Ureter (tissue), 1 donor: ENCODE measurements at regions not wholly inside any gene's neighbourhood (a gene's known extent, or its start where the extent isn't known, plus 50 kb on each side); places are given as distances from the start of the nearest gene placed in this dataset.
"Not testable (repeated sequence)": the region's sequence is repeated elsewhere in the genome, so short reads cannot be mapped to it uniquely, and the experiment has no call there.

Source experiments
- DNase-seq: peaks from one replicate; pipeline ENCODE4 v3.0.0-alpha.2; 2020; ENCODE audit warnings: low spot score
- donor health status: DM: yes; HTN: yes; CAD: no.

DNA sequence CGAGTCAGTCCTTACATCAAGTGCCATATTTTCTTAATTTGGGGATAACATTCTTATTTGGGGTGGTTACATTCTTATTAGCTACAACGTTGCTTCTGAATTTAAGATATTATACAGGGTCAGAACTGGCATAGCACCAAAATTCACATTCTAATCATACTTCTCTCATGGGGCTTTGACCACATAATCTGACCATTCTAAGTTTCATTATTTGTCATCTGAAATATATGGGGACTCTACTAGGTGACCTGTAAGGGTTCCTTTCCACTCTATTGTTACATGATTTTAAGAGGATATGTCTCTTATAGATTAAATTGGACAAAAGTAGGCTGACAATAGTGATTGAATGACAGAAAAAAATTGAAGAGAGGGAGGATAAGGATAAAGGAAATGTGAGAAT is 536.5 kb downstream of the KCTD12 start:
- no peak for DNase-seq

DNA sequence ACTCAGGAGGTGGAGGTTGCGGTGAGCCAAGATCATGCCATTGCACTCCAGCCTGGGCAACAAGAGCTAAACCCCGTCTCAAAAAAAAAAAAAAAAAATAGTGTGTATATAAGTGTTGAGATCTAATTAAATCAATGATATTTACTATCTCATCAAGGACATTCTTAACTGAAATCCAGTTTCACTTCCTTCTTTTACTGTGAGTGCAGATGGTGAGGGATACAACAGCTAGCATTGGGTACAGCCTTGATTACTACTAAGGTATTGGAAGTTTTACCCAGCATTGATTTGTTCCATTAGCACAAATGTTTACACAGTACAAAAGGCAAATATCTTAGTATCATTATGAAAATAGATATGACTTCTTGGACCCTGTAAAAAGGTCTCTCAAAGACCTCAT is 546.6 kb downstream of the KCTD12 start:
- DNase-seq, result no peak

DNA sequence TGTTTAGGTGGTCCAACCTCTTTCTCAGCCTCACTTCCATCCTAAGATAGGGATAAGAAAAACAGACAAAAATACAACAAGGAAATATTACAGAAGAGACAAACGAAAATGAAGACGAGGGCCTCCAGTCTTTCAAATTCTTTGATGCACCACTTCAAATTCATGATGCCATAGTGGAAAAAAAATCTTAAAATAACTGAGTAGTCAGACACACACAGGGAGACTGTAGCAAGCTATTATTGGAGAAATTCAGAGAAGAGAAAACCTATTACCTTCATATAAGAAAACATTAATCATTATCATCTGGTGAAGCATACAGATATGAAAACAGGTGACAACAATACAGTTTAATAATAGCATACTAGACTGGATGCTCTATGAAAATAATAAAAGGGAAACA is 548.2 kb downstream of the KCTD12 start:
- DNase-seq, result no peak

DNA sequence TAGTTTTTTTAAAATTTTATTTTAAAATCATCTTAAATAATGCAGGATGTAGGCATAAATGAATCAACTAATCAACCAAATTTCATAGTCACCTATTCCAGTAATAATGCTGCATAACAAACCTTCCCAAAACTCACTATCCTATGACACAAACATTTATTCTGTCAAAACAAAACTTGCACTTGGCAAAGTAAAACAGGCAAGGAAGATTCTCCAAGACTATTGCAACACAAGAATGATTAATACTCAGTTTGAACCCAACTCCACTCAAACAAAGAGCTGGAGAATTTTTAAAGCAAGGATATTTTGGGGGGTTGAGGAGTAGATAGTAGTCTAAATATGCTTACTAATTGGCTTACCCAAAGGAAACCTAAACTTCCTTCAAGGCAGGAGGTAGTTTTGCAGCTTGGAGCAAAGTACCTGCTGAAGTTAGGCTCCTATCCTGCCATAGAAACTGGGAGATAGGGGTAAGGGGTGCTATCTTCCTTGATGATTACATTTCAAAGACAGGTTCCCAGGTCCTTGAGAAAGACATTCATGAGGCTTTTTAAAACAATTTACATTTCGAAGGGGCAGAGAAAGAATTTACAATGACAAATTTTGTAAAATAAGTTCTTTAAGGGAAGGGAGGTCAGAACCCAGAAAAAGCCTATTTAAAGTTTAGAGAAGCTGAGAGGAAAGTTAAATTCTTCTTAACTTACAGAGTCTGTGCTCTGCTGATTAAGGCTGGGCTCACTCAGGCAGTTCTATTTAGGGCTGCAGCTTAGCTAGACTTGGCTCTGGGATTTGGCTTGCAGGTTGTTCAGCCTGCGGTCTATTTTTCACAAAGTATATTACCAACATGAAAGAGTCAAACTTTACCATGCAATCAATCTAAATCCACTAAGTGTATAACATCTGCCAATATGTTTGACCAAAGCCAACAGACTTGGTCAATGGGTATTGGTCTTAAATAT is 549.0 kb downstream of the KCTD12 start:
- no peak for DNase-seq

DNA sequence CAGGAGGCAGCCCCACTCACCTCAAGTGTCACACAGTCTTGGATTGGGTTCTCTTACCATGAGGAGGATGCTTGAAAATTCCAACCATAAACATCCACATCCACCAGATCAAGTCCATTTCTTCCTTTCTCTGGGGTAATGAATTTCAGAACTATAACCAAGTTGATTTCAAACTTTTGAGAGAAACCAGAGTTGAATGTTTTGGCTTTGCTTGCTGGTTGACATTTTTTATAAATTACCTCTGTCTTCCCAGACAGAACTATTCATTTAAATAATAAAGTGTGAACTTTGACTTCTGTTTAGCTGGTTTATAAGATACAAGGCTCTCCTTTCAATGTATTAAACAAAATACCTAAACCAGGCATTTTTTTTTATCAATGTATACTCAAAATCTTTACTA is 550.7 kb downstream of the KCTD12 start:
- no peak for DNase-seq

DNA sequence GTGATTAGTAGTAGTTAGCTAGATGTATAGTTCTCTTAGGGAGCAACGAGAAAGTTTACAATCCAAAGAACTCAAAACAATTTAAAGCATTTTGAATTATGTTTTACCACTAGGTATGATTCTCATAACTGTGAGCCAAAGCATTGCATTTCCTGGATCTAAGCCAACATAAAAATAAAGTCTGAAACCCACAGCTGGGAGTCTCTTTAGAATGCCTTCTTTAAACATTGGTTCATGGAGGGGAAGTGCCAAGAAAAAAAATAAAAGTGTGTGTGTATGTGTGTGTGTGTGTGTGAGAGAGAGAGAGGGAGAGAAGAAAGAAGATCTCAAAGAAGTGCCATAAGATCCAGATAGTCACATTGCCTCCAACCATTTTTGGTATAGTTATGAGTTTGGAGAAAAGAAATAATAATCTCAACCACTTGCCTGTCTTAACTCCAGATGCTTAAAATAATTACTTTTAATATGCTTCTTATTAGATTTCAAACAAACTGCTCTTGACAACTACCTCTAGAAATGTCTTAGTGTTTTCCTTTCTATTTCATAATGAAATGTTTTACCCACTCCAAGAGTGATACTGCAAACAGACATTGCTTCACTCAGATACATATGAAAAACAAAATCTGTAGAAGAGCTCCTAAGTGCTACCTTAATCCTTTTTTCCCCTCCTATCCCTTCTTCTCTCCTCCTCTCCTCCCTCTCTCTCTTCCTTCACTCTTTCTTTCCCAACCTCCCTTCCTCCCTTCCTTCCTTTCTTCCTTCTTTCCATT is 554.1 kb downstream of the KCTD12 start:
- DNase-seq, result no peak

DNA sequence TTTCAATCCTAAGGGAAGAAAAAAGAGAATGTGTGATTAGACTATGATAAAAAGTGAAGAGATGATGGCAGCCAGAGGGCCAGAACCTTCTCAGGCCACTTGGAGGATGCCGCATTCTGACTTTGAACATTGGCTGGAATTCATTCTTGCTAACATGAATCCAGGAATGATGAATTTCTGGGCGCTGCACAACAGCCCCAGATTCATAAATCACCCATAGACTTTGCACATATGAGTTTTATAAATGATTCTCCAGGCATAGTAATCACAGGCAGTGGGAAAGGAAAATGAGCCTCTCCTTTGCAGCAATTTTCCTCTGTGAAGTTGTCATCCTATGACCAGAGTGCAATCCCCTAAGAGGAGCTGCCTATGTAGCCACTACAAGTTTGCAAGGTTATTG is 555.4 kb downstream of the KCTD12 start:
- no peak for DNase-seq

DNA sequence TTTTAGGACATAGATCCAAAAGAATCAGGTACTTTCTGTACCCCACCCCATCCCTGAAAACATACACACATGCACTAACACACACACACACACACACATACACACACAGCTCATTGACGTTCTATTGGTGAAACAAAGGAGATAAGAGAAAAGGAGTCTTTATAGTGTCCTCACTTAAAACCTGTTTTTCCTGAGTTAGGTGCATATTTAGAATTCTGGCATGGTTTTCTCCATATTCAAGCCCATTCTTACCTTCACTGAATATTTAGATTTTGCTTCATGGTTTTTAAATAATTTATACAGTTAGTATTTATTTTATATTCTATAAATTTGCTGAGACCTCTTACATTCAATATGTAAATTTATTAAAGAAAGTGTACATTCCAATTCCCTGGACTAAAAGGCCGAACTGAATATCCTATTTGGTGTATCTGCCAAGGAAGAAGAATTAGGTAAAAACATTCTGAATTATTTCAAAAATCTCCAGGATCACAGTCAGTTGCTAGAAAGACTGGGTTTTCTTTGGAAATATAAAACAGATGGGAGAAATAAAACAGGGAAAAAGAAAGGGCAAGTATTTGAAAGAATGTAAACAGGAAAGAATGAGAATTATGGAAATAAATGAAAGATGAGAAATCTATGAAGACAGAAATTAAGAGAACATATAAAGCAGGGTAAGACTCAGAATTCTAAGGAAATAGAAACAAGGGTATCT is 556.2 kb downstream of the KCTD12 start:
- no peak for DNase-seq

DNA sequence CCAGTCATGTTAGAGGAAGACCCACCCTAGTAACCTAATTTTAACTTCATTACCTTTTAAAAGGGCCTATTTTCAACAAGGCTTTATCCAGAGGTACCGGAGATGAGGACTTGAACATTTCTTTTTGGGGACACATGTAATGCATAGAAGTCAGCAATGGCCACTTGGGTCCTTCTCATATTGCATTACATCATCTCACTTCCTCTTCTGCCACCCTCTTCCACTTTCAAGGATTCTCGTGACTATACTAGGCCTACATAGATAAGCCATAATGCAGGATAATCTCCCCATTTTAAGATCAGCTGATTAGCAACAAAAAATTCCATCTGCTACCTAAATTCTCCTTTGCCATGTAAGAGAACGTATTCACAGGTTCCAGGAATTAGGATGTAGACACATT is 557.2 kb downstream of the KCTD12 start:
- DNase-seq, result no peak

DNA sequence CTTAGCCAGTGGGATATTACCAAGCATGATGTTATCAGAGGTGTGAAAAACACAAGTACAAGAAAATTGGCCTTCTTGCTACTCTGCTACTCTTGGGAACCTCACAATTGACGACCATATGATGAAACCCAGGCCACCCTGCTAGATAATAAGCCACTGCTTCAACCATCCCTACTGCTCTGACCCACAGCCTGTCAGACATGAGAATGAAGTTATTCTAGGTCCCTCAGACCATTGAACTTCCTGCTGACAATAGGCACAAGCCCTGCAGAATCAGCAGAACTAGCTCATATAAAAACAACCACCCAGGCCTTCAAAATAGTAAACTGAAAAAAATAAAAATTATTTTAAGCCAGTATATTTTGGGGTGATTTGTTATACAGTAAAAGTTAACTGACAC is 559.9 kb downstream of the KCTD12 start:
- no peak for DNase-seq

DNA sequence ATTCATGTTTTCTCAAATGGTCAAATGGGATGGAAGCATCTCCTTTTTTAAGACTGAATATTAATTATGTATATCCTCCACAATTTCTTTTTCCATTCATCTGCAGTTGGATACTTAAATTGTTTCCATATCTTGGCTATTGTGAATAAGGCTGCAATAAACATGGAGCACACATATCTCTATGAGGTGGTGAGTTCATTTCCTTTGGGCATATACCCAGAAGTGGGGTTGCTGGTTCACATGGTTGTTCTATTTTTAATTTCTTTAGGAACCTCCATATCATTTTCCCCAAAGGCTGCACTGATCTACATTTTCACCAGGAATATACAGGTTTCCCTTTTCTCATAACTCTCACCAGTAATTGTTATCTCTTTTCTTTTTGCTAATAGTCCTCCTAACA is 566.3 kb downstream of the KCTD12 start:
- DNase-seq, result no peak

DNA sequence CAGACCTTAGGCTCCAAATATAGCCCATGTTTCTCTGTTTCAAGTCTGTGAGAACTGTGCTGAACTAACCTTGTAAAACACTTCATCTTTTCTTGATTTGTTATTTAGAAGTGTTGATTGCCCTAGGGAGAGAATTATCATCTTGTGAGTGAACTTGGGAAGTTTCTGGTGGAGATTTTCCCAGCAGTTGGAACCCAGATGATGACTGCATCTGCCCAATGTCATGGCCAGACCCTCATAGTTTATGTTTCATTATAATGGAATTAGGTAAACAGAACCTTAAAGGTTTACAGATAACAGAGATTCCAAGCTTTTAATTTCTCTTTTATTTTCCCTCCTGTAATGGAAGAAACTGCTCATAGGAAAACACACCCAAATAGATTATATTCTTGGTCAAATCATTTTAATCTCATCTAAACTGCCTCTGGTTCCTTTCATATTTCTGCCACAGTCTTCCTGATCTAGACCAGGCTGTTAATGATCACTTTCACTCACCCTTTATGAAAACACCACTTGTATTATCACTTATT is 569.1 kb downstream of the KCTD12 start:
- DNase-seq, result no peak

DNA sequence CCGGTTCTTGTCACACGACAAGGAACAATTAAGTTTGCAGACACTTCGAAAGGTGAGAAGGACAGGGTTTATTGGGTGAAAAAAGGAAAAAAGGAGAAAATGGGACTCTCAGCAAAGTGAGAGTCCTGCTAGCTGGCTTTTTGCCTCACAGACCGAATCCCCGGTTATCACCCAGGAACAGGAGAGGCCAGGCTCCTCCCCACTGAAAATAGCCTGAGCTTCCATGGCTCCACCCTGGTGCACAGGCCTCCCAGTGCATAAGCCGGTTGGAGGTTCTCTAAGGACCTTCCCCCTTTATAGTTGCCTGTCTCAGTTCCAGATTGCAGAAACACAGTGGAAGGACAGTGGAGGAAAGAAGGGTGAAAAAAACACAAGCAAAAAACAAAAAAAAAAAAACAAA is 571.7 kb downstream of the KCTD12 start:
- DNase-seq, result no peak

DNA sequence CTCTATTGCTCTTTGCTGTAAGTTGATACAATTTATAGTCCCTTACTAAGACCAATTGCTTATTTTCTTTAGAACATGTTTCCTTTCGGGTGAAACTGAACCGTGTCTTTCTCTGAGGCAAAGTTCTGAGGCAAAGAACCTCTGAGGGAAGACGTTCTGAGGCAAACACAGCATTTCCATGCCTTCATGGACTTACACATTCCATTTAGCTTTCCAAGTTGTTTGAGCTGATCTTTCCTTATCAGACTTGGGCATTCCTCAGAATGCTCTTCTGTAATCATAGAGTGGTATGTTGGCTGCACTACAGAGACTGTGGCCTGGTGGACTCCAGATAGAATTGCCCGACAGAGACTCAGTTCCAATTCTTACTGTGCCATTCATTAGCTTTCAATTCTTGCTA is 579.1 kb downstream of the KCTD12 start:
- DNase-seq, result no peak

DNA sequence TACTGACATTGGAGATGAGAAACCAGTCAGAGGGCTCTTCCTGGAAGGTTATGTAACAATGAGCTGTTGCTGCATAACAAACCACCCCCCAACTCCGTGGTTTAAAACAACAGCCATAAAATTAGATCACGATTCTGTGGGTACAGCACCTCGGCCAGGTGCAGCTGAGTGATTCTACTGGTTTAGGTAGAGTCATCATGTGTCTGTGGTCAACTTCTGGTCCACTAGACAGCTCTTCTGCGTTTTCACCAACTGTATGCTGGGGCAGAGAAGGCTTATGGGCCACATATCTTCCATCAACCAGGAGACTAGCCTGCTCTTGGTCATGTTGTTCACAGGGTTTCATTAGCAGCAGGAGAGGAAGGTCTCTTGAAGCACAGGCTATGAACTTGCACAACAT is 585.5 kb downstream of the KCTD12 start:
- no peak for DNase-seq

DNA sequence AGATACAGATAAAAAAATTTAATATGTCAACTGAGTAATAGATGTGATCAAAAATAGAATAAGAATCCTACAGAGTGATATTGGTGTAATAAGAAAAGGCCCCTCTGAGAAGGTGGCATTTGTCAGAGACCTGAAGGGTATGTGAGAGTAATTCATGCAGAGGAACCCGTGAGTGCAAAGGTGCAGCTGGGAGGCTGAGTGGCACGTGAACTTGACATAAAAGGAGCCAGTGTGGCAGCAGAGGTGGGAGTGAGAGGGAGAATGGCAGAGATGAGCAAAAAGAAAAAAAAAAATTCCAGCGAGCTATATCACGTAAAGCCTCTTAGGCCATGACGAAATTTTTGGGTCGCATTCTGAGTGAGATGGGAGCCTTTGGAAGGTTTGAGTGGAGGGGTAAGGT is 588.9 kb downstream of the KCTD12 start:
- no peak for DNase-seq

DNA sequence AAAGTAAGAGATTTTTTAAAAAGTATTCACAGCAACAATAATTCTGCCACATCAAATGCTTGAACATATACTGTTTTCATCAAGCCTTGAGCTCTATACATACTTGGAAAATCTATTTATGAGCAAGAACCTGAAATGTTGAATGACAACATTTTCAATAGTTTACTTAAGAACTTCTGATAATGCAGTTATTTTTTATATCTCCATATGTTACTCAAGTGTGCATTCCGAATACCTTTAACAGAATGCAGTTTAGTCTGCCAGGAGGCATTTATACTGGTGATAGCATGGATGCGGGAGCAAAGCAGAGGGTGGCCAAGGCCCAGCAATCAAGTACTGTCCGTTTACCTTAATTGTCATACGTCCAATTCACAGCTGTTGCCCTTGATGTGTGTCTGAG is 589.5 kb downstream of the KCTD12 start:
- no peak for DNase-seq

DNA sequence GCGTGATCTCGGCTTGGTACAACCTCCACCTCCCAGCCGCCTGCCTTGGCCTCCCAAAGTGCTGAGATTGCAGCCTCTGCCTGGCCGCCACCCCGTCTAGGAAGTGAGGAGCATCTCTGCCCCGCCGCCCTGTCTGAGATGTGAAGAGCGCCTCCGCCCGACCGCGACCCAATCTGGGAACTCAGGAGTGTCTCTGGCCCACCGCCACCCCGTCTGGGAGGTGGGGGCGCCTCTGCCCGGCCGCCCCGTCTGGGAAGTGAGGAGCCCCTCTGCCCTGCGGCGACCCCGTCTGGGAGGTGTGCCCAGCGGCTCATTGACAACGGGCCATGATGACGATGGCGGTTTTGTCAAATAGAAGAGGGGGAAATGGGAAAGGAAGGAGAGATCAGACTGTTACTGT is 591.2 kb downstream of the KCTD12 start:
- DNase-seq, result not testable (repeated sequence)

DNA sequence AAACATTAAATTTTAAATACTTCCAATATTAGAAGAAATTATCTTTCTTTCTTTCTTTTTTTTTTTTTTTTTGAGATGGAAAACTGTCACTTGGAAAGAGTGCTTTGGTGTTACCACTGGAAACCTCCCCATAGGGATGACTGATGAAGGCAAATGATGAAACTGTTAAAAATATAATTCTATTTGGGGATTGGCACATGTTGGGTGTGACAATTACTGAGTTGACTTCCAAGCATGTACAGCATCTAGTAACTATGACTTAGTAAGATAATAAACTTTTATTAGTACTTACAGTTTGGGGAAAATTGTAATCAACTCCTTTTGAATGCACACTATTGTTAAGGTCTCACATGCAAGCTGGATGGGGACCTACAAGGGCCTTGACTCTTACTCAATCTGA is 592.5 kb downstream of the KCTD12 start:
- no peak for DNase-seq

DNA sequence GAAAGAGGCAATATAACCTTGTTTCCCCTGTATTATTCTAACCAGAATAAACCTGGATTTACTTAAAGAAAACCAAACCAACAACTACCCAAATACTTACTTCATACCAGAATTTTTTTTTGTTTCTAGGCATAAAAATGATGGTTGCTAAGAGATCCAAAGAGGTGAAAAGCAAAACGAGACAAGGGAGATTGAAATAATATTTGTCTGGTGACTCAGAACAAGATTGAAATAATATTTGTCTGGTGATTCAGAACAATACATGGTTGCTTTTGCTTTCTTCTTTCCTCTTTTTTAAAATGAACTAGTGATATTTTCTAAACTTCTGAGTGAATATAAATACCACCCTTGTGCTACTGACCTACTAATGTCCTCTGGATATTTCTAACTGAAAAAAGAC is 592.9 kb downstream of the KCTD12 start:
- no peak for DNase-seq

DNA sequence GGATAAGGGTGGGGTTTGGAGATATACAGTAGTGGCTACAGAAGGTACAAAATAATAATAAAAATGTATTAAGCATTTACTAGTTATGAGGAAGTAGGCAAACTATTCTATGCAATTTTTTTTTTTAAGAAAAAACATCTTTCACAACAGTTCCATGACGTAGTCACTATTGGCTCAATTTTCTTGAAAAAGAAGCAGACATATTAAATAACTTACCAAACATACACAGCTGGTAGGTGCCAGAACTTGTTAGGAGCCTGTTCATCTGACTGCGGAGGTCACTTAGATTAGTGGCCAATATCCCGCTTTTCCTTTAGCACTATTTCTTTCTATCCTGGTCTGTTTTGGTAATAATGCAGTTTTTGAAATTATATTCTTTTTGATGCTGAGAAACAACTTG is 593.5 kb downstream of the KCTD12 start:
- DNase-seq, result no peak

DNA sequence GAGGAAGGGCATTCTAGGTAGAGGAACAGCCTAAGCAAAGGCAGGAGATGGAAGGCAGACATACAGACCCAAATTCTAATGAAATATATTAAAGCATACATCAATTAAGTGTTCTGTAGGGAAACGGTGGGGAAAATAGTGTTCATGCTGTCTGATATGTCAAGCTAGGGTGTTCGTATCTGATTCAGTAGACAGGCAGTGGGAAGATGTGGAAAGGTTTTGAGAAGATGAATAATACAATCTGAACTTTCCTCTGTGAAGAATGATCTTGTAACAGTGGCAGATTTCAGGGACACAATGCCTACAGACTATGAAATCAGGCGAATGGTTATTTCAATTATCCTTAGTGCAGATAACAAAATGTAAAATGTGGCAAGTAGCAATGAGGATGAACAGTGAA is 594.2 kb downstream of the KCTD12 start:
- no peak for DNase-seq
